Tibial nerve (tissue), 3 donors: ENCODE measurements at regions not wholly inside any gene's neighbourhood (a gene's known extent, or its start where the extent isn't known, plus 50 kb on each side); places are given as distances from the start of the nearest gene placed in this dataset.

Experiments
- CTCF ChIP-seq, 5 experiments: fragments of 200-600 bp in 3 of 5; fragments of 450-650 bp in 2 of 5; sonication (generic) in 3 of 5; IDR thresholded peaks; one replicate each; pipeline ENCODE4 v1.5.1; 2016 to 2019; ENCODE audit warnings: antibody characterized with exemption in 5 of 5, mild to moderate bottlenecking in 3 of 5, moderate library complexity in 2 of 5
- POLR2A ChIP-seq, 2 donors: fragments of 450-650 bp; IDR thresholded peaks; one replicate each; pipeline ENCODE4 v1.6.1; 2017; ENCODE audit warnings: antibody characterized with exemption in 2 of 2, mild to moderate bottlenecking in 2 of 2, moderate library complexity in 2 of 2

DNA sequence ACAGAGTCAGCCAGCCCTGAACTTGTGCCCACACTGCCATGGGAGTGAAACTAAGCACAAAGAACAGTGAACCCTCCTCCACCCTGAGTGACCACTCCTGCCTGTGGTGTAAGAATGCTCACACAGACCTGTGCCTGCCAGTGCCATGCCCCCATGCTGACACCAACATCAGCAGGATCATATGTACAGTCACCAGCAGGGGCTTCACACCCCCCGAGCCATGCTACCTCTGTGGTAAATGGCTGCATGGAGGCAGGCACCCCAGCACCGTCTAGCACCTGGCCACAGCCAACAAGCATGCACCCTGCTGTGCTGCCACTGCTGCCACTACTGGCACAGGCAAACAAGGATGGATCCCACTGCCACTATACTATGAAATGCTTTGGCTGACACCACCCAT, 344.4 kb upstream of the CCDC196 start:
- no peak for TF ChIP-seq POLR2A (IDR thresholded peaks at IDR 0.05)
- no peak for TF ChIP-seq CTCF (IDR thresholded peaks at IDR 0.05)
